B cell (primary cell): ENCODE measurements at regions not wholly inside any gene's neighbourhood (a gene's known extent, or its start where the extent isn't known, plus 50 kb on each side); places are given as distances from the start of the nearest gene placed in this dataset. TPM values are rescaled to one million over a fixed set of nuclear protein-coding genes. Genes with fewer than 3 reads are reported as not detected.
"Not testable (repeated sequence)": the region's sequence is repeated elsewhere in the genome, so short reads cannot be mapped to it uniquely, and the experiment has no call there.

Experiments used
- ATAC-seq: fragments of 200-7000 bp; cut with Tn5 transposase; one replicate; pipeline ENCODE4 v1.10.0; 2021; ENCODE audit warnings: low read depth, mild to moderate bottlenecking, moderate number of reproducible peaks, moderate library complexity
- CTCF ChIA-PET: fragments of 350-600 bp; sonication (Branson Sonifier 250); formaldehyde crosslinking; loops from one replicate; lab custom pipeline; 2021; ENCODE audit warnings: antibody characterized with exemption, inconsistent platforms; lab: Charles Lee
- POLR2A ChIA-PET: fragments of 350-600 bp; sonication (Branson Sonifier 250); formaldehyde crosslinking; loops from one replicate; lab custom pipeline; 2021; ENCODE audit warnings: antibody characterized with exemption; lab: Charles Lee
- DNase-seq: peaks from one replicate; pipeline ENCODE4 v3.0.0; 2013
- H2AFZ ChIP-seq: 2 replicates; pipeline ENCODE4 v1.6.1; 2012; ENCODE audit warnings: mild to moderate bottlenecking, low read depth, low read length; ENCODE audit not compliant: insufficient read depth, poor library complexity, severe bottlenecking
- H3K27ac ChIP-seq, 2 donors: 1 replicate in 1 of 2; 2 replicates in 1 of 2; pipeline ENCODE4 v1.5.1; 2012 to 2013; ENCODE audit warnings: low read length in 2 of 2, mild to moderate bottlenecking in 2 of 2, moderate library complexity in 1 of 2
- H3K27me3 ChIP-seq, 4 experiments: fragments of 200-600 bp in 1 of 4; sonication (generic) in 1 of 4; replicated peaks in 1 of 4; 1 replicate in 2 of 4; 2 replicates in 2 of 4; pipeline versions ENCODE4 v1.6.1 to v1.7.0; 2013 to 2016; ENCODE audit warnings: low read length in 3 of 4, mild to moderate bottlenecking in 2 of 4, mixed read lengths in 1 of 4, moderate library complexity in 1 of 4; ENCODE audit not compliant: insufficient read depth in 4 of 4, control insufficient read depth in 3 of 4; ENCODE audit errors: control extremely low read depth in 1 of 4
- H3K36me3 ChIP-seq, 2 experiments: replicated peaks in 1 of 2; 1 replicate in 1 of 2; 2 replicates in 1 of 2; pipeline versions ENCODE4 v1.6.1 to v1.7.1; 2013; ENCODE audit warnings: low read length in 1 of 2; ENCODE audit not compliant: insufficient read depth in 2 of 2, control insufficient read depth in 1 of 2; ENCODE audit errors: control extremely low read depth in 1 of 2, extremely low read depth in 1 of 2
- H3K4me1 ChIP-seq, 2 donors: fragments of 200-600 bp in 1 of 2; sonication (generic) in 1 of 2; 1 replicate in 1 of 2; 2 replicates in 1 of 2; pipeline versions ENCODE4 v1.5.1 to v1.6.1; 2013 to 2017; ENCODE audit warnings: low read length in 2 of 2; ENCODE audit not compliant: control insufficient read depth in 2 of 2, insufficient read depth in 2 of 2
- H3K4me2 ChIP-seq: replicated peaks from 2 replicates; pipeline ENCODE3; 2012; ENCODE audit warnings: mild to moderate bottlenecking, low read depth, low read length; ENCODE audit not compliant: poor library complexity, severe bottlenecking
- H3K4me3 ChIP-seq, 5 experiments: fragments of 200-600 bp in 1 of 5; sonication (generic) in 1 of 5; 1 replicate in 3 of 5; 2 replicates in 2 of 5; pipeline versions ENCODE4 v1.5.1 to v1.7.0; 2011 to 2016; ENCODE audit warnings: low read length in 4 of 5, mild to moderate bottlenecking in 4 of 5, low read depth in 2 of 5, control low read depth in 1 of 5, moderate library complexity in 1 of 5; ENCODE audit not compliant: insufficient read depth in 1 of 5; ENCODE audit errors: control extremely low read depth in 1 of 5, extremely low read depth in 1 of 5
- H3K79me2 ChIP-seq: fragments of 200-600 bp; sonication (generic); one replicate; pipeline ENCODE4 v1.6.0; 2016; ENCODE audit warnings: low read length; ENCODE audit not compliant: control insufficient read depth, insufficient read depth
- H3K9ac ChIP-seq: fragments of 200-600 bp; sonication (generic); 2 replicates; pipeline ENCODE4 v1.6.1; 2017; ENCODE audit warnings: mild to moderate bottlenecking, low read length, moderate library complexity
- H3K9me3 ChIP-seq, 3 donors: one replicate each; pipeline versions ENCODE4 v1.6.1 to v1.7.1; 2013; ENCODE audit warnings: low read length in 2 of 3; ENCODE audit not compliant: control insufficient read depth in 2 of 3, insufficient read depth in 1 of 3; ENCODE audit errors: control extremely low read depth in 1 of 3
- H4K20me1 ChIP-seq: 2 replicates; pipeline ENCODE4 v1.6.0; 2012; ENCODE audit warnings: mild to moderate bottlenecking, low read length; ENCODE audit not compliant: insufficient read depth, control insufficient read depth, poor library complexity, severe bottlenecking
- H3K27ac Mint-ChIP-seq: one replicate; pipeline ENCODE4 v1.8.0; 2021; ENCODE audit warnings: mixed read lengths
- H3K27me3 Mint-ChIP-seq: one replicate; pipeline ENCODE4 v1.8.0; 2021; ENCODE audit warnings: mixed read lengths
- H3K4me1 Mint-ChIP-seq: one replicate; pipeline ENCODE4 v1.8.0; 2021; ENCODE audit warnings: mixed read lengths
- H3K4me3 Mint-ChIP-seq: one replicate; pipeline ENCODE4 v1.8.0; 2021; ENCODE audit warnings: mixed read lengths
- H3K9me3 Mint-ChIP-seq: one replicate; pipeline ENCODE4 v1.8.0; 2022; ENCODE audit warnings: mixed read lengths; ENCODE audit not compliant: insufficient read depth
- EZH2 ChIP-seq: IDR thresholded peaks from 2 replicates; pipeline ENCODE4 v1.6.1; 2012; ENCODE audit warnings: borderline replicate concordance, low read depth, mild to moderate bottlenecking, moderate library complexity, low read length; ENCODE audit not compliant: insufficient read depth, poor library complexity, severe bottlenecking
- WGBS: methylation state at CpG from one replicate; pipeline ENCODE4 v1.1.5; 2013; ENCODE audit warnings: missing lambda C conversion rate; ENCODE audit not compliant: insufficient coverage; 5-methylcytosine and 5-hydroxymethylcytosine counted together
- intact Hi-C: fragments of 100-400 bp; cut with micrococcal nuclease; formaldehyde crosslinking; loops from one replicate; pipeline ENCODE4 v1.10.0; 2022
- small RNA-seq: library from RNA; depleted of rRNA; stranded (forward); fragments of <200 nt; gene quantifications from one replicate; pipeline ENCODE3, GENCODE V24; 2012; ENCODE audit warnings: low replicate concordance, low read depth; ENCODE audit not compliant: insufficient read length
- TF ChIP-seq, protein P1 (sequence below): fragments of 200-600 bp; IDR thresholded peaks from one replicate; pipeline ENCODE4 v1.8.0; 2022; ENCODE audit warnings: antibody characterized with exemption, mild to moderate bottlenecking

DNA sequence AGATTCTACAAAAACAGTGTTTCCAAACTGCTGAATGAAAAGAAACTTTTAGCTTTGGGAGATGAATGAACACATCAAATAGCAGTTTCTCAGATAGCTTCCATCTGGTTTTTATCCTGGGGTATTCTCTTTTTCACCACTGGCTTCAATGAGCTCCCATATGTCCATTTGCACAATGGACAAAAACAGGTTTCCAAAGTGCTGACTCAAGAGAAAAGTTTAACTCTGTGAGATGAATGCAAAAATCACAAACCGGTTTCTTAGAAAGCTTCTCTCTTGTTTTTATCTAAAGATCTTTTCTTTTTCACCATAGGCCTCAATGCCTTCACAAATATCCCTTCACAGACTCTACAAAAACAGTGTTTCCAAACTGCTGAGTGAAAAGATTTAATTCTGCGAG, 1089.2 kb downstream of the PRIM2 start:
- DNase-seq, ATAC-seq, H4K20me1 ChIP-seq, H3K27me3 Mint-ChIP-seq, CTCF ChIA-PET, H3K27ac Mint-ChIP-seq, H3K9ac ChIP-seq, H3K4me3 ChIP-seq, H3K27me3 ChIP-seq, H3K27ac ChIP-seq, H2AFZ ChIP-seq, H3K4me2 ChIP-seq, H3K9me3 ChIP-seq, POLR2A ChIA-PET, H3K4me1 Mint-ChIP-seq, H3K4me3 Mint-ChIP-seq, H3K9me3 Mint-ChIP-seq, H3K4me1 ChIP-seq, H3K79me2 ChIP-seq, intact Hi-C loops, H3K36me3 ChIP-seq: not testable (repeated sequence)
- 100% methylated on average over 1 of the region's 2 CpGs for WGBS

DNA sequence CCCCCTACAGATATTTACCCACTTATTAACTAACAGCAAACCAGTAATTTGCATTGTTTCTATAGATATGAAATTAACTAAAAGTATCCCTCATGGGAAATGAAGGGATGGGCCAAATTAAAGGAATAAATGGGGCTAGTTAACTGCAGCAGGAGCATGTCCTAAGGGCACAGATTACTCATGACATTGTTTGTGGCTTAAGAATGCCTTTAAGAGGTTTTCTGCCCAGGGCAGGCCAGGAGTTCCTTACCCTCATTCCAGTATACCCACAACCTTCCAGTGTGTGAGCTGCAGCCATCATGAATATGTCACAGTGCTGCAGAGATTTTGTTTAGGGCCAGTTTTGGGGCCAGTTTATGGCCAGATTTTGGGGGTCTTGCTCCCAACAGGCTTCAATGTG, 1101.9 kb downstream of the PRIM2 start:
- Histone ChIP-seq H3K4me3 (no peak overlapping the region), H2AFZ (no peak overlapping the region), H3K9me3 (peaks cover 0 to 10% (median 0%) of the 10 kb centered on the region in 3 donors), H3K4me2 (no peak overlapping the region), H3K27ac (no peak overlapping the region), H3K79me2 (no peaks in the 10 kb centered on the region), H3K4me1 (no peaks in the 10 kb centered on the region), H4K20me1 (no peaks in the 10 kb centered on the region), H3K27me3 (no peaks in the 10 kb centered on the region), H3K36me3 (no peaks in the 10 kb centered on the region), H3K9ac (no peak overlapping the region)
- TF ChIP-seq, protein P1, sequence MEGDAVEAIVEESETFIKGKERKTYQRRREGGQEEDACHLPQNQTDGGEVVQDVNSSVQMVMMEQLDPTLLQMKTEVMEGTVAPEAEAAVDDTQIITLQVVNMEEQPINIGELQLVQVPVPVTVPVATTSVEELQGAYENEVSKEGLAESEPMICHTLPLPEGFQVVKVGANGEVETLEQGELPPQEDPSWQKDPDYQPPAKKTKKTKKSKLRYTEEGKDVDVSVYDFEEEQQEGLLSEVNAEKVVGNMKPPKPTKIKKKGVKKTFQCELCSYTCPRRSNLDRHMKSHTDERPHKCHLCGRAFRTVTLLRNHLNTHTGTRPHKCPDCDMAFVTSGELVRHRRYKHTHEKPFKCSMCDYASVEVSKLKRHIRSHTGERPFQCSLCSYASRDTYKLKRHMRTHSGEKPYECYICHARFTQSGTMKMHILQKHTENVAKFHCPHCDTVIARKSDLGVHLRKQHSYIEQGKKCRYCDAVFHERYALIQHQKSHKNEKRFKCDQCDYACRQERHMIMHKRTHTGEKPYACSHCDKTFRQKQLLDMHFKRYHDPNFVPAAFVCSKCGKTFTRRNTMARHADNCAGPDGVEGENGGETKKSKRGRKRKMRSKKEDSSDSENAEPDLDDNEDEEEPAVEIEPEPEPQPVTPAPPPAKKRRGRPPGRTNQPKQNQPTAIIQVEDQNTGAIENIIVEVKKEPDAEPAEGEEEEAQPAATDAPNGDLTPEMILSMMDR: no peak
- no peak for TF ChIP-seq EZH2
- intact Hi-C loops: no loop called here
- ATAC-seq (no peak), DNase-seq (no peak)
- H3K4me3 Mint-ChIP-seq: no peak overlapping the region
- no peaks in the 10 kb centered on the region for H3K27me3 Mint-ChIP-seq
- H3K4me1 Mint-ChIP-seq: no peaks in the 10 kb centered on the region
- ChIA-PET POLR2A (no interaction called here), CTCF (no interaction called here)
- peaks cover 2% of the 10 kb centered on the region for H3K9me3 Mint-ChIP-seq
- H3K27ac Mint-ChIP-seq: no peak overlapping the region

Small RNAs in the stretch of these regions (small RNA-seq; reads per million reads assigned to genes)
- not detected for gene AL603755.1
